Uterus (tissue), 2 donors: ENCODE measurements at regions not wholly inside any gene's neighbourhood (a gene's known extent, or its start where the extent isn't known, plus 50 kb on each side); places are given as distances from the start of the nearest gene placed in this dataset.

Experiments used
- CTCF ChIP-seq, 4 experiments: fragments of 200-600 bp in 2 of 4; fragments of 450-650 bp in 2 of 4; sonication (generic) in 2 of 4; IDR thresholded peaks; one replicate each; pipeline ENCODE4 v1.5.1; 2016 to 2019; ENCODE audit warnings: antibody characterized with exemption in 4 of 4, mild to moderate bottlenecking in 2 of 4, moderate library complexity in 1 of 4
- POLR2A ChIP-seq, 2 donors: fragments of 450-650 bp; IDR thresholded peaks; one replicate each; pipeline ENCODE4 v1.6.1; 2016; ENCODE audit warnings: antibody characterized with exemption in 2 of 2, mild to moderate bottlenecking in 1 of 2, moderate library complexity in 1 of 2

GRCh38 chr13:89199138-89199537 lies 1528.0 kb downstream of the SLITRK5 start:
- TF ChIP-seq POLR2A (IDR thresholded peaks at IDR 0.05) (no peak), CTCF (IDR thresholded peaks at IDR 0.05) (no peak)
